GM20000 (cell line): ENCODE measurements at regions not wholly inside any gene's neighbourhood (a gene's known extent, or its start where the extent isn't known, plus 50 kb on each side); places are given as distances from the start of the nearest gene placed in this dataset.

Source experiments
- DNase-seq: peaks from one replicate; pipeline ENCODE4 v3.0.0; 2012; ENCODE audit warnings: low spot score
- CTCF ChIP-seq: IDR thresholded peaks from 2 replicates; pipeline ENCODE4 v1.5.1; 2012; ENCODE audit warnings: mild to moderate bottlenecking, control low read depth; ENCODE audit errors: extremely low read depth, missing control alignments

DNA sequence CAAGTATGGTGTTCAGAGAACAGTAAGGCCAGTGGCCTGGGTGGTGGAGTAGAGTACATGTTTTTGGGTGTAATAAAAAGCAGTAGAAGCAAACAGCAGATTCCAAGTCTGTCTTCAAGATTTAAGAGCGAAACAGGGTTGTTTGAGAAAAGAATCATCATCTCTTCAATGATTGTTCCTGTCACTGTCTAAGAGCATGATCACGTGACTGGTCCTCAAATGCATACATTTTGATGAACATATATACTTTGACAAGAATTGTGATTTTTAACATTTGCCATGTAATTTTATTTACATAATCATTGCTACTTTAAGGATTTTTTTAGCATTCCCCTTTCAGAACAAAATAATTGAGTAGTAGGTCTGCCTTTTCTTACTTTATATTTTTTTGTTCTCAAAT, 252.6 kb upstream of the GPR101 start:
- no peak for DNase-seq
- TF ChIP-seq CTCF: no peak

DNA sequence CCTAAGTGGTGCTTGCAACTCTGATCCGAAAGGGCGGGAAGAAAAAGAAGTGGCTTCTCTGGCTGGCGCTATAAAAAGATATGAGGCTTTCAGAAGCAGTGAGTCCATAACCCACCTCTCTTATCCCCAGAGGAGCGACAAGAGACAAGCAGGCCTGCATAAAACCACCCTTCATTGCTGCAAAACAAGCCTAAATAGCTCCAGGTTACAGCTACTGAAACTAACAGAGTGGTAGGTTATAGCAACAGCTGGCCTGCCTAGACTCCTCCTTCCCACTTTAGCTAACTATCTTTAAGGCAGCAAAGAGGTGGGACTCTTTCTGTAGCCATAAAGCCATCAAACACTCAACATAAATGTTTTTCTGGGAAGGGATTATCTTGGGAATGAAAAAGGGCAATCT, 245.0 kb upstream of the GPR101 start:
- DNase-seq: no peak
- no peak for TF ChIP-seq CTCF

- no peak for TF ChIP-seq CTCF
- no peak for DNase-seq
These were observed 229.6 kb upstream of the GPR101 start for GRCh38 chrX:137263374-137263773.

DNA sequence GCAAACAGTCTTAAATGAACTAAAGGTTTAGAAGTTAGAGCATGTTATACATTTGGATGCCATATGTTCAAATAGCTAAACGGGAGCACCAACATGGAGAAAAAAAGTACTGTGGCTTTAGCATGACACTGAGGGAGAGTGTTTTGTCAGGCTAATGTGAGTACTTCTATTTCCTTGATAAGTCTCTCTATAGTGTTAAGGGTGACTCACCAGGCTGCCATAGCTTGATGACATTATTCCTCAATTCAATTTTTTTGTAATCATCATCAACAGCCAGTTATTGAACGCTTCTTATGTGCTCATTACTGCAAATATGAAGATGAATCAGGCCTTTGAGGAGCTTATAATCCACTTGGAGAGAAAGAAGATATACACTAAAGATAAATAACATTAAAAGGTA, 211.4 kb upstream of the GPR101 start:
- no peak for TF ChIP-seq CTCF
- DNase-seq: no peak

GRCh38 chrX:137236837-137237236, 203.0 kb upstream of the GPR101 start:
- no peak for TF ChIP-seq CTCF
- DNase-seq: no peak

DNA sequence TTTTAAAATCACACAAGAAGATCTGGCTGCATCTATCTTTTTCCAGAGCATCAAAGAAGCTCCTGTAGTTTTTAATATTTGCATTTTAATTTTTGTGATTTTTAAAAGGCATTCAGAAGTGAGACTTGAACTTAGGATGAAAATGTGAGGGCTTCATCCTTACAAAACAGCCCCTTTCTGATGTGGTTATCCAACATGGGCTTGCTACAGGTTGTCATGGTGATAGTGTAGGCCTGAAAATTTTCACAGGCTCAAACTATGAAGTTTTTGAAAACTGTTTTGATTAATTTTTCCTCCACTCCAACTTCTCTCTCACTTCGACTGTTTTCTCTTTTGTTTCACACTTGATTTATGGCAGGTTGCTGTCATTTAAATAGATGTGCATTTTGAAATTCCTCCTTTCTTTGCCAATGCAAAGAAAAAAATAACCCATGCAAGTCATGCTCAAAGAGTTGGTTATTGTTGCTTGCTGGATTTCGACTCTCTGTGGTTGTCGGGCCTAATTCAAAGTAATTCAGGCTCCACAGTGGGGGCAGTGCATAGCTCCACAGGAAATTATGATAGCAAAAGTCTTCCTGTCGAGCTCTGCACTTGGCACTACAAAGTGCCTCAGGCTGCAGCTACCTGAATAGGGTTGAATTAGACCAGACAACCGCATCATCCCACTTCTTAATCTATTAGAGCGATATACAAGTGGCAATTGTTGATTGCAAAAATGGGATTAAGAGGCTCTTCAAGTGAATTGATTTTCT, 201.0 kb upstream of the GPR101 start:
- no peak for TF ChIP-seq CTCF
- DNase-seq: no peak

DNA sequence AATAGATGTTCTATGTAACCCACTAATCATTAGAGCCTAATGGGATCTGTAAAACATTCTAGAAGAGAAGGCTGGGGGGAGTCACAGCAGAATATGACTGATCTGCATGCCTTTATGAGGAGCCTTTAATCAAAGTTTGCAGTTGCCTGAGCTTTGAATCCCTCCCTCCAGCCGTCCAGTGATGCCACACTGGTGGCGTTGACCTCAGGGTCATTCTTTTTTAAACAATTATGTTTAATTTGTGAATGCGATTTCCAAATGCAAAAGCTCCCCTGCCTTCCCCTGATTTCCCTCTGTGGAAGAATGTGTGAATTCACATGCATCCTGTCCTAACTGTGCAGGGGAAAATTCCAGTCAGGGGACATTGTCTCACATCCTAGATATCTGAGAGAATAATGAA, 199.7 kb upstream of the GPR101 start:
- no peak for TF ChIP-seq CTCF
- no peak for DNase-seq
